ENCODE measurements at regions not wholly inside any gene's neighbourhood (a gene's known extent, or its start where the extent isn't known, plus 50 kb on each side); places are given as distances from the start of the nearest gene placed in this dataset.

DNA sequence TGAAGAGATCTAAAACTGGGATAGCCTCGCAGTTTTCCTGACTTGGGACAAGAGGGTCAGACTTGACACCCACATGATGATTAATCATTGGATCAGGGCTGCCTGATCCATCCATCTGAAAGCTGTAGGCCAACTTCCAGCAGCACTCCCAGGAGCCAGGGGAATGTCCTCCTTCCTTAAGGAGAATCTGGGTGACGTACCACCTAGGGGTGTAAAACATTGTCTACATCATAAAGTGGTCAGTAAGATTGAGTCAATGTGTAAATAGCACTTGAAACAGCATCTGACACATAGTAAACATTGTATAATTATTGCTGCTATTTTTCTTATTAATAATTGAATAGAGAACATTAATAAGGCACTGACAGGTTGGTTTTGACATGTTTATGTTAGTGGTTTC lies 392.8 kb downstream of the JRKL start:
- H3K9me2 ChIP-seq: no peaks in the 10 kb centered on the region
- no peak overlapping the region for H2AFZ ChIP-seq (ENCODE audit: low read depth)
- no peak for DNase-seq
- POLR2A ChIA-PET: no interaction called here
- no peaks in the 10 kb centered on the region for H3K27me3 ChIP-seq (ENCODE audit: insufficient read depth)
- CTCF ChIA-PET: no interaction called here
- H3K4me2 ChIP-seq: no peak overlapping the region
- WGBS (ENCODE audit: low lambda C conversion rate): 20% methylated on average over 2 of the region's 2 CpGs
- H3K27ac ChIP-seq (ENCODE audit: low read depth in 2 of 2, low read length in 1 of 2): no peak overlapping the region
- H3K9ac ChIP-seq: no peak overlapping the region
- H3K4me3 ChIP-seq (ENCODE audit: low read depth in 2 of 2, low read length in 1 of 2): no peak overlapping the region
- H3K4me1 ChIP-seq (ENCODE audit: control insufficient read depth in 1 of 2, insufficient read depth in 2 of 2, low read depth in 1 of 2, low read length in 1 of 2): no peaks in the 10 kb centered on the region
- H3F3A ChIP-seq (replicated peaks; ENCODE audit: insufficient read depth): no peaks in the 10 kb centered on the region
- H4K20me1 ChIP-seq (ENCODE audit: insufficient read depth): no peaks in the 10 kb centered on the region
- no peaks in the 10 kb centered on the region for H3K9me3 ChIP-seq
- TF ChIP-seq, protein P1, sequence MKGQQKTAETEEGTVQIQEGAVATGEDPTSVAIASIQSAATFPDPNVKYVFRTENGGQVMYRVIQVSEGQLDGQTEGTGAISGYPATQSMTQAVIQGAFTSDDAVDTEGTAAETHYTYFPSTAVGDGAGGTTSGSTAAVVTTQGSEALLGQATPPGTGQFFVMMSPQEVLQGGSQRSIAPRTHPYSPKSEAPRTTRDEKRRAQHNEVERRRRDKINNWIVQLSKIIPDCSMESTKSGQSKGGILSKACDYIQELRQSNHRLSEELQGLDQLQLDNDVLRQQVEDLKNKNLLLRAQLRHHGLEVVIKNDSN (IDR thresholded peaks at IDR 0.05; ENCODE audit: borderline replicate concordance, low read depth): no peak
- TF ChIP-seq, protein P2, sequence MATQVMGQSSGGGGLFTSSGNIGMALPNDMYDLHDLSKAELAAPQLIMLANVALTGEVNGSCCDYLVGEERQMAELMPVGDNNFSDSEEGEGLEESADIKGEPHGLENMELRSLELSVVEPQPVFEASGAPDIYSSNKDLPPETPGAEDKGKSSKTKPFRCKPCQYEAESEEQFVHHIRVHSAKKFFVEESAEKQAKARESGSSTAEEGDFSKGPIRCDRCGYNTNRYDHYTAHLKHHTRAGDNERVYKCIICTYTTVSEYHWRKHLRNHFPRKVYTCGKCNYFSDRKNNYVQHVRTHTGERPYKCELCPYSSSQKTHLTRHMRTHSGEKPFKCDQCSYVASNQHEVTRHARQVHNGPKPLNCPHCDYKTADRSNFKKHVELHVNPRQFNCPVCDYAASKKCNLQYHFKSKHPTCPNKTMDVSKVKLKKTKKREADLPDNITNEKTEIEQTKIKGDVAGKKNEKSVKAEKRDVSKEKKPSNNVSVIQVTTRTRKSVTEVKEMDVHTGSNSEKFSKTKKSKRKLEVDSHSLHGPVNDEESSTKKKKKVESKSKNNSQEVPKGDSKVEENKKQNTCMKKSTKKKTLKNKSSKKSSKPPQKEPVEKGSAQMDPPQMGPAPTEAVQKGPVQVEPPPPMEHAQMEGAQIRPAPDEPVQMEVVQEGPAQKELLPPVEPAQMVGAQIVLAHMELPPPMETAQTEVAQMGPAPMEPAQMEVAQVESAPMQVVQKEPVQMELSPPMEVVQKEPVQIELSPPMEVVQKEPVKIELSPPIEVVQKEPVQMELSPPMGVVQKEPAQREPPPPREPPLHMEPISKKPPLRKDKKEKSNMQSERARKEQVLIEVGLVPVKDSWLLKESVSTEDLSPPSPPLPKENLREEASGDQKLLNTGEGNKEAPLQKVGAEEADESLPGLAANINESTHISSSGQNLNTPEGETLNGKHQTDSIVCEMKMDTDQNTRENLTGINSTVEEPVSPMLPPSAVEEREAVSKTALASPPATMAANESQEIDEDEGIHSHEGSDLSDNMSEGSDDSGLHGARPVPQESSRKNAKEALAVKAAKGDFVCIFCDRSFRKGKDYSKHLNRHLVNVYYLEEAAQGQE (IDR thresholded peaks at IDR 0.05; ENCODE audit: low read depth, low read length): no peak
- no peak for TF ChIP-seq FOXM1 (IDR thresholded peaks at IDR 0.05; ENCODE audit: low read depth)
- TF ChIP-seq, protein P3, sequence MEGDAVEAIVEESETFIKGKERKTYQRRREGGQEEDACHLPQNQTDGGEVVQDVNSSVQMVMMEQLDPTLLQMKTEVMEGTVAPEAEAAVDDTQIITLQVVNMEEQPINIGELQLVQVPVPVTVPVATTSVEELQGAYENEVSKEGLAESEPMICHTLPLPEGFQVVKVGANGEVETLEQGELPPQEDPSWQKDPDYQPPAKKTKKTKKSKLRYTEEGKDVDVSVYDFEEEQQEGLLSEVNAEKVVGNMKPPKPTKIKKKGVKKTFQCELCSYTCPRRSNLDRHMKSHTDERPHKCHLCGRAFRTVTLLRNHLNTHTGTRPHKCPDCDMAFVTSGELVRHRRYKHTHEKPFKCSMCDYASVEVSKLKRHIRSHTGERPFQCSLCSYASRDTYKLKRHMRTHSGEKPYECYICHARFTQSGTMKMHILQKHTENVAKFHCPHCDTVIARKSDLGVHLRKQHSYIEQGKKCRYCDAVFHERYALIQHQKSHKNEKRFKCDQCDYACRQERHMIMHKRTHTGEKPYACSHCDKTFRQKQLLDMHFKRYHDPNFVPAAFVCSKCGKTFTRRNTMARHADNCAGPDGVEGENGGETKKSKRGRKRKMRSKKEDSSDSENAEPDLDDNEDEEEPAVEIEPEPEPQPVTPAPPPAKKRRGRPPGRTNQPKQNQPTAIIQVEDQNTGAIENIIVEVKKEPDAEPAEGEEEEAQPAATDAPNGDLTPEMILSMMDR (IDR thresholded peaks at IDR 0.05): no peak
- no peak for TF ChIP-seq TAF1 (IDR thresholded peaks at IDR 0.05; ENCODE audit: borderline replicate concordance, low read depth, low read length)
- TF ChIP-seq POLR2AphosphoS5 (IDR thresholded peaks at IDR 0.05; ENCODE audit: low read depth, low read length): no peak
- TF ChIP-seq EZH2phosphoT487 (IDR thresholded peaks at IDR 0.05; ENCODE audit: borderline replicate concordance, low read depth): no peak
- no peaks in the 10 kb centered on the region for H3K36me3 ChIP-seq (replicated peaks in 1 of 2; ENCODE audit: control insufficient read depth in 1 of 2, insufficient read depth in 2 of 2, low read length in 1 of 2)
- no peaks in the 10 kb centered on the region for H3K79me2 ChIP-seq (ENCODE audit: insufficient read depth)

DNA sequence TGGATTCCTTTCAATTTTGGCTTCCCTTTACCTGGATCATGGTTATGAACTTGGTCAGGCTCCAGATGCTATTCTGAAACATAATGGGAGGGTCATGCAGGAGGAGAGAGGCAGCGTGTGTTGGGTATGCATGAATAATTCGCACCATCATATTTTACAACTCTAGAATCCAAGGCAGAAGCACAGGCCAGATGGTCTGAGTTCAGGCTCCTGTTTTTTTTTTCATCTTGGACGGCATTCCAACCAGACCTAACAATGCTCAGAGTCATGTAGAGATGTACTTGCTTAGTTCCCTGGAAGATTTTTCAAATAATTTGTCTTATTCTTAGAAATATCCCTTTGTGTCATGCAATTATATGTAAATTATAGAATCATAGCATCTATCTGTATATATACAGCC lies 393.5 kb downstream of the JRKL start:
- Histone ChIP-seq H4K20me1 (ENCODE audit: insufficient read depth) (no peaks in the 10 kb centered on the region), H3K4me1 (ENCODE audit: control insufficient read depth in 1 of 2, insufficient read depth in 2 of 2, low read depth in 1 of 2, low read length in 1 of 2) (no peaks in the 10 kb centered on the region), H3K4me3 (ENCODE audit: low read depth in 2 of 2, low read length in 1 of 2) (no peak overlapping the region), H3K4me2 (no peak overlapping the region), H3F3A (replicated peaks; ENCODE audit: insufficient read depth) (no peaks in the 10 kb centered on the region), H2AFZ (ENCODE audit: low read depth) (no peak overlapping the region), H3K9me2 (no peaks in the 10 kb centered on the region), H3K9me3 (no peaks in the 10 kb centered on the region), H3K27me3 (ENCODE audit: insufficient read depth) (no peaks in the 10 kb centered on the region), H3K36me3 (replicated peaks in 1 of 2; ENCODE audit: control insufficient read depth in 1 of 2, insufficient read depth in 2 of 2, low read length in 1 of 2) (no peaks in the 10 kb centered on the region), H3K79me2 (ENCODE audit: insufficient read depth) (no peaks in the 10 kb centered on the region), H3K27ac (ENCODE audit: low read depth in 2 of 2, low read length in 1 of 2) (no peak overlapping the region), H3K9ac (no peak overlapping the region)
- no peak for DNase-seq
- WGBS (ENCODE audit: low lambda C conversion rate): 46% methylated on average over 3 of the region's 3 CpGs
- CTCF ChIA-PET: no interaction called here
- POLR2A ChIA-PET: no interaction called here
- TF ChIP-seq RFX5 (IDR thresholded peaks at IDR 0.05; ENCODE audit: low read length) (no peak), MXI1 (IDR thresholded peaks at IDR 0.05; ENCODE audit: low read depth, low read length) (no peak), RCOR1 (IDR thresholded peaks at IDR 0.05; ENCODE audit: low read length) (no peak), TCF12 (IDR thresholded peaks at IDR 0.05) (no peak), NRF1 (IDR thresholded peaks at IDR 0.05; ENCODE audit: low read depth, low read length) (no peak), NFIC (IDR thresholded peaks at IDR 0.05; ENCODE audit: borderline replicate concordance) (no peak), EZH2phosphoT487 (IDR thresholded peaks at IDR 0.05; ENCODE audit: borderline replicate concordance, low read depth) (no peak), CHD2 (IDR thresholded peaks at IDR 0.05; ENCODE audit: low read length, partially characterized antibody) (no peak), SIN3A (IDR thresholded peaks at IDR 0.05; ENCODE audit: borderline replicate concordance, low read depth, low read length) (no peak), ELF1 (IDR thresholded peaks at IDR 0.05) (no peak), MEF2A (IDR thresholded peaks at IDR 0.05; ENCODE audit: borderline replicate concordance, low read depth) (no peak)
- TF ChIP-seq, protein P1 (IDR thresholded peaks at IDR 0.05; ENCODE audit: borderline replicate concordance, low read depth): no peak
- TF ChIP-seq, protein P4, sequence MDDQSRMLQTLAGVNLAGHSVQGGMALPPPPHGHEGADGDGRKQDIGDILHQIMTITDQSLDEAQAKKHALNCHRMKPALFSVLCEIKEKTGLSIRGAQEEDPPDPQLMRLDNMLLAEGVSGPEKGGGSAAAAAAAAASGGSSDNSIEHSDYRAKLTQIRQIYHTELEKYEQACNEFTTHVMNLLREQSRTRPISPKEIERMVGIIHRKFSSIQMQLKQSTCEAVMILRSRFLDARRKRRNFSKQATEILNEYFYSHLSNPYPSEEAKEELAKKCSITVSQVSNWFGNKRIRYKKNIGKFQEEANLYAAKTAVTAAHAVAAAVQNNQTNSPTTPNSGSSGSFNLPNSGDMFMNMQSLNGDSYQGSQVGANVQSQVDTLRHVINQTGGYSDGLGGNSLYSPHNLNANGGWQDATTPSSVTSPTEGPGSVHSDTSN (IDR thresholded peaks at IDR 0.05): no peak
- TF ChIP-seq, protein P3 (IDR thresholded peaks at IDR 0.05): no peak

Measured in SK-N-SH (cell line).